Fibroblast of lung (primary cell): ENCODE measurements at regions not wholly inside any gene's neighbourhood (a gene's known extent, or its start where the extent isn't known, plus 50 kb on each side); places are given as distances from the start of the nearest gene placed in this dataset.
"Not testable (repeated sequence)": the region's sequence is repeated elsewhere in the genome, so short reads cannot be mapped to it uniquely, and the experiment has no call there.

Source experiments
- EZH2 ChIP-seq: IDR thresholded peaks from 2 replicates; pipeline ENCODE4 v1.5.1; 2012; ENCODE audit warnings: low read length, control low read depth, mild to moderate bottlenecking; ENCODE audit errors: missing control alignments
- TF ChIP-seq, protein P1 (sequence below), 2 donors: IDR thresholded peaks in 1 of 2; conservative IDR thresholded peaks in 1 of 2; 1 replicate in 1 of 2; 2 replicates in 1 of 2; pipeline ENCODE4 v1.5.1; 2011 to 2012; ENCODE audit warnings: low read length in 2 of 2, control low read depth in 1 of 2, inconsistent platforms in 1 of 2, low read depth in 1 of 2, mild to moderate bottlenecking in 1 of 2

DNA sequence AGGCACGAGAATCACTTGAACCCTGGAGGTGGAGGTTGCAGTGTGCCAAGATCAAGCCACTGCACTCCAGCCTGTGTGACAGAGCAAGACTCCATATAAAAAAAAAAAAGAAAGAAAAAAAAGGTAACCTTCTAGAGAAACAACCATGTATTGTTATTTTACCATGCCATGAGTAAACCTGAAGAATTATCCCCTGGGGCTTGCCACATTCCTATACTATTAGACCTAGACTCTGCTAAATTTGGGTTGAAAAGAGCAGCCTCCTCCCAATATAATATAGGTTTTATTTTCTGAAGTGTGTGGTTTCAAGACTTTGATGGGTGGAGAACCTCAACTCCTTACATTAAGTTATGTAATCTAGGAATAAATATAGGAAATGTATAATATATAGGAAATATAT, 118.0 kb upstream of the KCTD3 start:
- TF ChIP-seq, protein P1, sequence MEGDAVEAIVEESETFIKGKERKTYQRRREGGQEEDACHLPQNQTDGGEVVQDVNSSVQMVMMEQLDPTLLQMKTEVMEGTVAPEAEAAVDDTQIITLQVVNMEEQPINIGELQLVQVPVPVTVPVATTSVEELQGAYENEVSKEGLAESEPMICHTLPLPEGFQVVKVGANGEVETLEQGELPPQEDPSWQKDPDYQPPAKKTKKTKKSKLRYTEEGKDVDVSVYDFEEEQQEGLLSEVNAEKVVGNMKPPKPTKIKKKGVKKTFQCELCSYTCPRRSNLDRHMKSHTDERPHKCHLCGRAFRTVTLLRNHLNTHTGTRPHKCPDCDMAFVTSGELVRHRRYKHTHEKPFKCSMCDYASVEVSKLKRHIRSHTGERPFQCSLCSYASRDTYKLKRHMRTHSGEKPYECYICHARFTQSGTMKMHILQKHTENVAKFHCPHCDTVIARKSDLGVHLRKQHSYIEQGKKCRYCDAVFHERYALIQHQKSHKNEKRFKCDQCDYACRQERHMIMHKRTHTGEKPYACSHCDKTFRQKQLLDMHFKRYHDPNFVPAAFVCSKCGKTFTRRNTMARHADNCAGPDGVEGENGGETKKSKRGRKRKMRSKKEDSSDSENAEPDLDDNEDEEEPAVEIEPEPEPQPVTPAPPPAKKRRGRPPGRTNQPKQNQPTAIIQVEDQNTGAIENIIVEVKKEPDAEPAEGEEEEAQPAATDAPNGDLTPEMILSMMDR (conservative IDR thresholded peaks at IDR 0.05 in 1 of 2, IDR thresholded peaks at IDR 0.05 in 1 of 2; ENCODE audit: low read depth in 1 of 2, low read length in 2 of 2) = not testable (repeated sequence)
- not testable (repeated sequence) for TF ChIP-seq EZH2
